ENCODE measurements at regions not wholly inside any gene's neighbourhood (a gene's known extent, or its start where the extent isn't known, plus 50 kb on each side); places are given as distances from the start of the nearest gene placed in this dataset.

DNA sequence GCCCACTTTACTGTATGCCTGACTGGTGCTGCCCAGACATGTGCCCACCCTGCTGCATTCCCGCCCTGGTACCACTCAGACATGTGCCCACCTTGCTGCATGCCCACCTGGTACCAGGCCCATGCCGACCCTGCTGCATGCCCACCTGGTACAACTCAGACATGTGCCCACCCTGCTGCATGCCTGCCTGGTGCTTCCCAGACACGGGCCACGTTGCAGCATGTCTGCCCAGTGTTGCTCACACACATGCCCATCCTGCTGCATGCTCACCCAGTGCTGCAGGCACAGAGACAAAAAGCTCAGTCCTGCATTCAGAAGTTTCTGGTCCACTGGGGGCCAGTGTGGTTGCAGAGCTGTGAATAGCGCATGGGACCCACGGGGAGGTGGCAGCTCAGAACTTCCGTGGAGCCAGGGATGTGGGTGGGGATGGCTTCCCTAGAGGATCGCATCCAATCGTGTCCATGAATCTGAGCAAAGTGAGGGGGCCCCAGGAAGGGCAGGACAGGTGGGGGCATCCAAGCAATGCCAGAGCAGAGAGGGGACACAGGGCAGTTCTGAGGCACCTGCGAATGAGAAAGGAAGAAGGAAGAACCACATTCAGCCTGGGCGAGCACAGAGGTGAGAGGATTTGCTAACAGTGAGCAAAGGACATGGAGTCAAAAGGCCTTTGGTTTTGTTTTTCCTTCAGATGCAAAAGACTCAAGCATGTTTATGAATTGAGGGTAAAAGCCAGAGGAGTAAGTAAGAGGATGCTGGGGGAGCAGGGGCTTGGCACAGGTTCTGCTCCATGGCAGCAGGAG lies 175.9 kb upstream of the C14orf180 start:
- H3K4me2 ChIP-seq (replicated peaks; ENCODE audit: low read depth, low read length, poor library complexity, severe bottlenecking), result no peak overlapping the region
- WGBS (ENCODE audit: insufficient coverage), result 57% methylated on average over 10 of the region's 11 CpGs
- Mint-ChIP-seq H3K4me1 (peaks cover 10% of the 10 kb centered on the region), H3K27me3 (peaks cover 32% of the 10 kb centered on the region), H3K4me3 (no peak overlapping the region), H3K27ac (no peak overlapping the region), H3K9me3 (ENCODE audit: insufficient read depth) (no peaks in the 10 kb centered on the region)
- H3K36me3 ChIP-seq (replicated peaks in 1 of 2; ENCODE audit: control extremely low read depth in 1 of 2, control insufficient read depth in 1 of 2, extremely low read depth in 1 of 2, insufficient read depth in 2 of 2, low read length in 1 of 2), result no peaks in the 10 kb centered on the region
- DNase-seq, result no peak
- no peaks in the 10 kb centered on the region for H4K20me1 ChIP-seq (ENCODE audit: control insufficient read depth, insufficient read depth, low read length, poor library complexity, severe bottlenecking)
- H3K9me3 ChIP-seq (ENCODE audit: control extremely low read depth in 1 of 3, control insufficient read depth in 2 of 3, insufficient read depth in 1 of 3, low read length in 2 of 3), result peaks cover 0 to 16% (median under 1%) of the 10 kb centered on the region in 3 donors
- POLR2A ChIA-PET, result no interaction called here
- no peak overlapping the region for H3K27ac ChIP-seq (ENCODE audit: low read length in 2 of 2)
- intact Hi-C loops (cut with micrococcal nuclease), result no loop called here
- no peak overlapping the region for H2AFZ ChIP-seq (ENCODE audit: insufficient read depth, low read depth, low read length, poor library complexity, severe bottlenecking)
- no peak overlapping the region for H3K9ac ChIP-seq (ENCODE audit: low read length)
- ATAC-seq (ENCODE audit: low read depth), result no peak
- no peaks in the 10 kb centered on the region for H3K4me1 ChIP-seq (ENCODE audit: control insufficient read depth in 2 of 2, insufficient read depth in 2 of 2, low read length in 2 of 2)
- TF ChIP-seq, protein P1, sequence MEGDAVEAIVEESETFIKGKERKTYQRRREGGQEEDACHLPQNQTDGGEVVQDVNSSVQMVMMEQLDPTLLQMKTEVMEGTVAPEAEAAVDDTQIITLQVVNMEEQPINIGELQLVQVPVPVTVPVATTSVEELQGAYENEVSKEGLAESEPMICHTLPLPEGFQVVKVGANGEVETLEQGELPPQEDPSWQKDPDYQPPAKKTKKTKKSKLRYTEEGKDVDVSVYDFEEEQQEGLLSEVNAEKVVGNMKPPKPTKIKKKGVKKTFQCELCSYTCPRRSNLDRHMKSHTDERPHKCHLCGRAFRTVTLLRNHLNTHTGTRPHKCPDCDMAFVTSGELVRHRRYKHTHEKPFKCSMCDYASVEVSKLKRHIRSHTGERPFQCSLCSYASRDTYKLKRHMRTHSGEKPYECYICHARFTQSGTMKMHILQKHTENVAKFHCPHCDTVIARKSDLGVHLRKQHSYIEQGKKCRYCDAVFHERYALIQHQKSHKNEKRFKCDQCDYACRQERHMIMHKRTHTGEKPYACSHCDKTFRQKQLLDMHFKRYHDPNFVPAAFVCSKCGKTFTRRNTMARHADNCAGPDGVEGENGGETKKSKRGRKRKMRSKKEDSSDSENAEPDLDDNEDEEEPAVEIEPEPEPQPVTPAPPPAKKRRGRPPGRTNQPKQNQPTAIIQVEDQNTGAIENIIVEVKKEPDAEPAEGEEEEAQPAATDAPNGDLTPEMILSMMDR (IDR thresholded peaks at IDR 0.05), result no peak
- TF ChIP-seq EZH2 (IDR thresholded peaks at IDR 0.05; ENCODE audit: borderline replicate concordance, insufficient read depth, low read depth, low read length, poor library complexity, severe bottlenecking), result no peak
- no peaks in the 10 kb centered on the region for H3K79me2 ChIP-seq (ENCODE audit: control insufficient read depth, insufficient read depth, low read length)
- CTCF ChIA-PET, result no interaction called here
- H3K27me3 ChIP-seq (replicated peaks in 1 of 4; ENCODE audit: control extremely low read depth in 1 of 4, control insufficient read depth in 3 of 4, insufficient read depth in 4 of 4, low read length in 3 of 4), result peaks cover 0 to 5% (median 0%) of the 10 kb centered on the region in 4 experiments
- H3K4me3 ChIP-seq (ENCODE audit: control extremely low read depth in 1 of 5, extremely low read depth in 1 of 5, insufficient read depth in 1 of 5, low read depth in 2 of 5, low read length in 4 of 5), result no peak overlapping the region

GRCh38 chr14:104404922-104405321 lies 174.6 kb upstream of the C14orf180 start:
- CTCF ChIA-PET, result no interaction called here
- Mint-ChIP-seq H3K27me3 (peaks cover 37% of the 10 kb centered on the region), H3K4me1 (peaks cover 4% of the 10 kb centered on the region), H3K9me3 (ENCODE audit: insufficient read depth) (no peaks in the 10 kb centered on the region), H3K4me3 (no peak overlapping the region), H3K27ac (no peak overlapping the region)
- Histone ChIP-seq H3K9ac (ENCODE audit: low read length) (no peak overlapping the region), H3K4me3 (ENCODE audit: control extremely low read depth in 1 of 5, extremely low read depth in 1 of 5, insufficient read depth in 1 of 5, low read depth in 2 of 5, low read length in 4 of 5) (no peak overlapping the region), H3K36me3 (replicated peaks in 1 of 2; ENCODE audit: control extremely low read depth in 1 of 2, control insufficient read depth in 1 of 2, extremely low read depth in 1 of 2, insufficient read depth in 2 of 2, low read length in 1 of 2) (no peaks in the 10 kb centered on the region), H3K4me2 (replicated peaks; ENCODE audit: low read depth, low read length, poor library complexity, severe bottlenecking) (no peak overlapping the region), H3K27me3 (replicated peaks in 1 of 4; ENCODE audit: control extremely low read depth in 1 of 4, control insufficient read depth in 3 of 4, insufficient read depth in 4 of 4, low read length in 3 of 4) (peaks cover 0 to 5% (median 0%) of the 10 kb centered on the region in 4 experiments), H2AFZ (ENCODE audit: insufficient read depth, low read depth, low read length, poor library complexity, severe bottlenecking) (no peak overlapping the region), H3K27ac (ENCODE audit: low read length in 2 of 2) (no peak overlapping the region), H3K4me1 (ENCODE audit: control insufficient read depth in 2 of 2, insufficient read depth in 2 of 2, low read length in 2 of 2) (no peaks in the 10 kb centered on the region), H3K9me3 (ENCODE audit: control extremely low read depth in 1 of 3, control insufficient read depth in 2 of 3, insufficient read depth in 1 of 3, low read length in 2 of 3) (peaks cover 0 to 10% (median 6%) of the 10 kb centered on the region in 3 donors), H3K79me2 (ENCODE audit: control insufficient read depth, insufficient read depth, low read length) (no peaks in the 10 kb centered on the region), H4K20me1 (ENCODE audit: control insufficient read depth, insufficient read depth, low read length, poor library complexity, severe bottlenecking) (no peaks in the 10 kb centered on the region)
- ATAC-seq (ENCODE audit: low read depth), result no peak
- TF ChIP-seq EZH2 (IDR thresholded peaks at IDR 0.05; ENCODE audit: borderline replicate concordance, insufficient read depth, low read depth, low read length, poor library complexity, severe bottlenecking), result no peak
- TF ChIP-seq, protein P1 (IDR thresholded peaks at IDR 0.05), result no peak
- WGBS (ENCODE audit: insufficient coverage), result 92% methylated on average over 6 of the region's 7 CpGs
- intact Hi-C loops (cut with micrococcal nuclease), result no loop called here
- POLR2A ChIA-PET, result no interaction called here
- no peak for DNase-seq
